ENCODE measurements at regions not wholly inside any gene's neighbourhood (a gene's known extent, or its start where the extent isn't known, plus 50 kb on each side); places are given as distances from the start of the nearest gene placed in this dataset.

GRCh38 chr21:35416866-35417489, 367.9 kb upstream of the RUNX1 start:
- Histone ChIP-seq H3K4me1 (no peaks in the 10 kb centered on the region), H3K27me3 (no peaks in the 10 kb centered on the region), H3K27ac (no peak overlapping the region), H3K36me3 (no peaks in the 10 kb centered on the region), H3K9me3 (no peaks in the 10 kb centered on the region), H3K4me3 (no peak overlapping the region)
- TF ChIP-seq CTCF (IDR thresholded peaks at IDR 0.05): no peak
- DNase-seq: no peak

GRCh38 chr21:35414507-35415139, 365.5 kb upstream of the RUNX1 start:
- TF ChIP-seq POLR2A (IDR thresholded peaks at IDR 0.05): no peak
- TF ChIP-seq CTCF (IDR thresholded peaks at IDR 0.05): no peak
- no peak overlapping the region for H3K4me3 ChIP-seq
- no peaks in the 10 kb centered on the region for H3K27me3 ChIP-seq
- no peak for DNase-seq
- no peaks in the 10 kb centered on the region for H3K9me3 ChIP-seq
- H3K36me3 ChIP-seq: no peaks in the 10 kb centered on the region
- no peak overlapping the region for H3K27ac ChIP-seq
- no peaks in the 10 kb centered on the region for H3K4me1 ChIP-seq

- TF ChIP-seq CTCF (IDR thresholded peaks at IDR 0.05): no peak
- no peak for TF ChIP-seq POLR2A (IDR thresholded peaks at IDR 0.05)
- Histone ChIP-seq H3K4me1 (no peaks in the 10 kb centered on the region), H3K4me3 (no peak overlapping the region), H3K27me3 (no peaks in the 10 kb centered on the region), H3K36me3 (no peaks in the 10 kb centered on the region), H3K27ac (no peak overlapping the region), H3K9me3 (no peaks in the 10 kb centered on the region)
- no peak for DNase-seq
These were observed 365.0 kb upstream of the RUNX1 start for GRCh38 chr21:35414056-35414455.

- Histone ChIP-seq H3K9me3 (no peaks in the 10 kb centered on the region), H3K27me3 (no peaks in the 10 kb centered on the region), H3K36me3 (no peaks in the 10 kb centered on the region), H3K4me1 (no peaks in the 10 kb centered on the region), H3K27ac (no peak overlapping the region), H3K4me3 (no peak overlapping the region)
- TF ChIP-seq CTCF (IDR thresholded peaks at IDR 0.05) (no peak), POLR2A (IDR thresholded peaks at IDR 0.05) (no peak)
- no peak for DNase-seq
These were observed 363.1 kb upstream of the RUNX1 start for GRCh38 chr21:35412231-35412630.

- Histone ChIP-seq H3K27ac (no peak overlapping the region), H3K27me3 (no peaks in the 10 kb centered on the region), H3K36me3 (no peaks in the 10 kb centered on the region), H3K9me3 (no peaks in the 10 kb centered on the region), H3K4me1 (no peaks in the 10 kb centered on the region), H3K4me3 (no peak overlapping the region)
- no peak for TF ChIP-seq CTCF (IDR thresholded peaks at IDR 0.05)
- TF ChIP-seq POLR2A (IDR thresholded peaks at IDR 0.05): no peak
- DNase-seq: no peak
These were observed 362.3 kb upstream of the RUNX1 start for GRCh38 chr21:35411434-35411833.
